RKO (cell line): ENCODE measurements at regions not wholly inside any gene's neighbourhood (a gene's known extent, or its start where the extent isn't known, plus 50 kb on each side); places are given as distances from the start of the nearest gene placed in this dataset.
"Not testable (repeated sequence)": the region's sequence is repeated elsewhere in the genome, so short reads cannot be mapped to it uniquely, and the experiment has no call there.

Experiments
- DNase-seq: peaks from one replicate; pipeline ENCODE4 v3.0.0-alpha.2; 2016; ENCODE audit warnings: low spot score

GRCh38 chr12:73973486-73973885, 564.1 kb upstream of the ATXN7L3B start:
- no peak for DNase-seq

GRCh38 chr12:73984552-73984951, 553.1 kb upstream of the ATXN7L3B start:
- no peak for DNase-seq

- no peak for DNase-seq
These were observed 546.5 kb upstream of the ATXN7L3B start for GRCh38 chr12:73991138-73991537.

- no peak for DNase-seq
These were observed 538.7 kb upstream of the ATXN7L3B start for GRCh38 chr12:73998894-73999293.

GRCh38 chr12:74015118-74015517, 522.5 kb upstream of the ATXN7L3B start:
- DNase-seq: no peak

GRCh38 chr12:74016324-74016723, 521.3 kb upstream of the ATXN7L3B start:
- not testable (repeated sequence) for DNase-seq

- DNase-seq: no peak
These were observed 518.8 kb upstream of the ATXN7L3B start for GRCh38 chr12:74018849-74019248.

- peak; percentile 51 for DNase-seq
These were observed 515.7 kb upstream of the ATXN7L3B start for GRCh38 chr12:74021937-74022336.

GRCh38 chr12:74031045-74031444, 506.6 kb upstream of the ATXN7L3B start:
- DNase-seq: no peak

GRCh38 chr12:74033531-74033930, 504.1 kb upstream of the ATXN7L3B start:
- DNase-seq: no peak

- DNase-seq: not testable (repeated sequence)
These were observed 498.5 kb upstream of the ATXN7L3B start for GRCh38 chr12:74039138-74039537.

GRCh38 chr12:74043343-74043742, 494.3 kb upstream of the ATXN7L3B start:
- DNase-seq: peak; percentile 59

GRCh38 chr12:74049348-74049747, 488.3 kb upstream of the ATXN7L3B start:
- DNase-seq: no peak

GRCh38 chr12:74051848-74052247, 485.8 kb upstream of the ATXN7L3B start:
- DNase-seq: no peak

- no peak for DNase-seq
These were observed 471.2 kb upstream of the ATXN7L3B start for GRCh38 chr12:74066476-74066875.

GRCh38 chr12:74071182-74071581, 466.5 kb upstream of the ATXN7L3B start:
- no peak for DNase-seq

GRCh38 chr12:74076918-74077317, 460.7 kb upstream of the ATXN7L3B start:
- no peak for DNase-seq

- peak; percentile 57 for DNase-seq
These were observed 432.2 kb upstream of the ATXN7L3B start for GRCh38 chr12:74105434-74105833.

GRCh38 chr12:74108729-74109128, 428.9 kb upstream of the ATXN7L3B start:
- no peak for DNase-seq

GRCh38 chr12:74111688-74112360, 425.8 kb upstream of the ATXN7L3B start:
- peak; percentile 24 for DNase-seq

- peak; percentile 16 for DNase-seq
These were observed 417.7 kb upstream of the ATXN7L3B start for GRCh38 chr12:74119811-74120362.

- no peak for DNase-seq
These were observed 417.0 kb upstream of the ATXN7L3B start for GRCh38 chr12:74120644-74121043.

- DNase-seq: no peak
These were observed 407.9 kb upstream of the ATXN7L3B start for GRCh38 chr12:74129702-74130101.

- DNase-seq: no peak
These were observed 393.2 kb upstream of the ATXN7L3B start for GRCh38 chr12:74144396-74144795.
